GM12875 (cell line): ENCODE measurements at regions not wholly inside any gene's neighbourhood (a gene's known extent, or its start where the extent isn't known, plus 50 kb on each side); places are given as distances from the start of the nearest gene placed in this dataset.

Experiments
- H3K4me3 ChIP-seq: one replicate; pipeline ENCODE4 v1.5.1; 2011; ENCODE audit warnings: low read depth, low read length, control low read depth
- TF ChIP-seq, protein P1 (sequence below): IDR thresholded peaks from 2 replicates; pipeline ENCODE4 v1.5.1; 2011; ENCODE audit warnings: low read depth, mild to moderate bottlenecking, control low read depth, inconsistent platforms, low read length, moderate library complexity, borderline replicate concordance; ENCODE audit not compliant: insufficient read depth

DNA sequence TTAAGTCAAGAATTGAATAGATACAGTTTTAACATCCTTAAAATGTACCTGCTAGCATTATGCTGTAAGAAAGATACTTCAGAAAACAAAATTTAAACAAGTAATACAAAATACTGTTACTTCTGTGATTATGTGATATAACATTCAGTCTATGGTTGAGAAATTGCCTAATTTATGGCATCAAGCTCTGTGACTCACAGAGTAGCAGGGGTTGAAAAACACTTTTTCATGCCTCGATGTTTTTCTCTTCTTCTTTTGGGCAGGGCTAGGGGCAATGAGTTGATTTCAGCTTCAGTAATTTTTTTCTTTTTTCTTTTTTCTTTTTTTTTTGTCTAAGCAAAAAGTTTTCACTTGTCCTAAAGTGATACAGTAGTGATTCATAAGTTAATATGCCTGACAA, 209.2 kb downstream of the MBL2 start:
- TF ChIP-seq, protein P1, sequence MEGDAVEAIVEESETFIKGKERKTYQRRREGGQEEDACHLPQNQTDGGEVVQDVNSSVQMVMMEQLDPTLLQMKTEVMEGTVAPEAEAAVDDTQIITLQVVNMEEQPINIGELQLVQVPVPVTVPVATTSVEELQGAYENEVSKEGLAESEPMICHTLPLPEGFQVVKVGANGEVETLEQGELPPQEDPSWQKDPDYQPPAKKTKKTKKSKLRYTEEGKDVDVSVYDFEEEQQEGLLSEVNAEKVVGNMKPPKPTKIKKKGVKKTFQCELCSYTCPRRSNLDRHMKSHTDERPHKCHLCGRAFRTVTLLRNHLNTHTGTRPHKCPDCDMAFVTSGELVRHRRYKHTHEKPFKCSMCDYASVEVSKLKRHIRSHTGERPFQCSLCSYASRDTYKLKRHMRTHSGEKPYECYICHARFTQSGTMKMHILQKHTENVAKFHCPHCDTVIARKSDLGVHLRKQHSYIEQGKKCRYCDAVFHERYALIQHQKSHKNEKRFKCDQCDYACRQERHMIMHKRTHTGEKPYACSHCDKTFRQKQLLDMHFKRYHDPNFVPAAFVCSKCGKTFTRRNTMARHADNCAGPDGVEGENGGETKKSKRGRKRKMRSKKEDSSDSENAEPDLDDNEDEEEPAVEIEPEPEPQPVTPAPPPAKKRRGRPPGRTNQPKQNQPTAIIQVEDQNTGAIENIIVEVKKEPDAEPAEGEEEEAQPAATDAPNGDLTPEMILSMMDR = no peak
- H3K4me3 ChIP-seq = no peak overlapping the region

DNA sequence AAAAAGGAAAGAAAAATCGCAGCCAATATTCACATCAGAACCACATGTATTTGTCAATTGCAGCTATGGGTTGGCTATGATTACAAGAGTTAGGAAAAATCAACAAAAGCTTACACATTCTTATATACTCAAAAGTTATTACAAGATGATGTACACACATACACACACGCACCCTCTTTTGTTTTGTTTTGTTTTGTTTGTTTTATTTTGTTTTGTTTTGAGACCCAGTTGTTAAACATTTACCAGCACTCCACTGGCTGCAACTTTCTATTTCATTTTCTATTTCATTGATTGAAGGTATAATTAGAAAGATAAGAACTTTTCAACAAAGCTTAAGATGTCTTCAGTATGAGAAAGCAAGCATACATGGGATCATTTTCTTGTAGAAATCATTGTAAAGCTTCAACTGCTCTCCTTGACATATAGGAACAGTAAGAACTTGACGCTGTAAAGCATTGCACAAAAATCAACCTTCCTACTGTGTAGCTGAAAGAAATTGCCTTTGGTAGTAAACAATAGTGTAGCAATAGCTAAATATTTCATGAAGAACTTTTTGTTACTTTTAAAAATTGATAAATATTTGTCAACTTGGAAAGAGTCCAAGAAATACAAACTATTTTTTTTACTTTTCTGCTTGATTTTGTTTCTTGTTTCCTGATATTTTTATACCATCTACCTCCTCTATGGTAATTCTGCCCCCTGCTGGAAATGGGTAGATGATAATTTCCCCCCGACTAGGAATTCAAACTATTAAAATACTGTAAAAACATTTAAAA, 205.9 kb downstream of the MBL2 start:
- no peak overlapping the region for H3K4me3 ChIP-seq
- TF ChIP-seq, protein P1 = no peak

DNA sequence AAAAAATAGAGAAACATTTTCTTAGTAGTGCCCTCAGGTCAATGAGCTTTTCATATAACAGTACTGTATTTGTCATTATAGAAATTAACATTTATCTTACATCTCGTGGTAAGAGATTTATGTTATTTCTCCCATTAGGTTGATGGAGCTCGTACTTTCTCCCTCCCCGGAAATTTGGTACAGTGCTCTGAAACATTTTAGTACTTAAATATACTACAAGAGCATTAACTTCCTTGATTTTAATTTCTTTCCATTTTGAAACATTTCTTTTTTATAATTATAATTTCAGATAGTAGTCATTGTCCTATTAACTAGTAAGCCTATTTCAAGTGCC, 205.4 kb downstream of the MBL2 start:
- no peak overlapping the region for H3K4me3 ChIP-seq
- TF ChIP-seq, protein P1 = no peak

DNA sequence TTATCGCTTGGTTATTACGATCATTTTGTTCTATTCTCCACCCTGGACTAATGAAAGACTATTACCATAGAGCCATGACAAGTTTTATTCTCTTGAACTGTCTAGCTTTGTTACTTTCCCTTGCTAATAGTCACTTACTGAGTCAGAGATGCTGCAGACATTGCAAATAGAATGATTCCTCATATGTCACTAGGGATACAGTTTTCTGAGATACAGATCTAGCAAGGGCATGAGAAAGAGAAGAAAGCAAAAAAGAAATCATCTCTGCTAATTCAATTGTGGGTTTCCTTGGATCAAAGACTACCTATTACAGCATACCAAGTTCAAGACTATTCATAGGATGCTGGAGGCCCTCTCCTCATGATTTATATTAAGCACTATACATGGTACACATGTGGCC, 204.3 kb downstream of the MBL2 start:
- TF ChIP-seq, protein P1 = no peak
- H3K4me3 ChIP-seq = no peak overlapping the region

DNA sequence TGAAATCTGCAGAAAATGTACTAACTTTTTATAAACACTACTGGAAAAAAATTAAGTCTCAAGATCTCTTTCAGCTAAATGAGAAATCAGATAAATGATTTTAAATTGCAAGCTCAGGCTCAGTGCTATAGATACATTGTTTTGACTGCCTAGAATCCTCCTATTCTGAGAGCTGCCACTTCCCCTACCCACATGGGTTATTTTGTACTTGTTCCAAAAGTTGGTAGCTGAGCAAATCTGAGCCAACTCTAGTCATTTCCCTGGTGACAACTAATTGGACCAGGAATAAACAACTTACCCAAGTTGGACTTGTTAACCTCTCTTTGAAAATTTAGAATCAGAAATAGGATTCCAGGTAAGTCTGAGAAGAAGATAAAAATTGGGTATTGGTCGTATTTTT, 202.1 kb downstream of the MBL2 start:
- no peak overlapping the region for H3K4me3 ChIP-seq
- TF ChIP-seq, protein P1 = no peak

DNA sequence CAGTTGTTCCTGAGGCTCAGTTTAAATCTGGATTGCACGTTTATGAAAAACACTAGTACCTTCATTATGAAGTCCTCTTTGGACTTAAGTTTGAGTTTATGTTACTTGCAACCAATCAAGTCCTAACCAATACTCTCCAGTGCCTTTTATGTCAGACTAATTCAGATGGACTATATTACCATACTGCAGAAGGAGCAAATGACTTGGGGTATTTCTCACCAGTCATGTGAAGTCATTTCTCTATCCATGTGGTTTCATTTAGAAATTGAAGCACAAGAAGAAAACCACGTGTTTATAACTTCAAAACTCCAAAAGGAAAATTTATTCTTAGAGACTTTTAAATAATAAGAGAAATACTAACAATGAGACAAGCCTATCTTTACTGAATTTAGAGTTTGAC, 201.6 kb downstream of the MBL2 start:
- H3K4me3 ChIP-seq = no peak overlapping the region
- TF ChIP-seq, protein P1 = no peak

DNA sequence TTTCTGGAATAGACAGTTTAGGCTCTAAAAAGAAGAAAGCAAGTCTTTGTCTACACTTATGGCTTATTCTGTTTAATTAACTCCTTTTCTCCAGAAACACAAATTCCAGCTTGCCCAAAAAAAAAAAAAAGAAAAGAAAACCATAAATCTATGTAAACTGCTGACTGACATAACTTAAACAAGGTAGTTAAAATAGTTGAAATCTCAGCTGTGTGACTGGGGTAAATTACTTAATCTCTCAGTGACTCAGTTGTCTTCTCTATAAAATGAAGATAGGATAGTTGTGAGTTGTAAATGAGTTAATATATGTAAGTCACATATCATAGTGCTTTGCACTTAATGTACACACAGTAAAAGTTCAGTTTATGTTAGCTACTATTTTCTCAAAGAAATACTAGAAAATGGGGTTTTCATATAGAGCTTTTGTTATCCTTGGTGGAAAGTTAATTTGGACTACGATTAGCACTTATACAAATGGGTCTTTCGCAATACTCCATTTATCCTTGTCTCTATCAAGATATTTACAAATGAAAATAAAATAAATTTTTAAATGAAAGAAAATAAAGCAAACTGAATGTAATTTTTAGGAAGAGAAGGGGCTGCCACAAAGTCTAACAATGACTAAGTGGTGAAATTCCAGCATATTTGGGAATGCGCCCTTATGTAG, 200.9 kb downstream of the MBL2 start:
- TF ChIP-seq, protein P1 = no peak

More for the DNA sequence above, 200.9 kb downstream of the MBL2 start:
- no peak overlapping the region for H3K4me3 ChIP-seq
